ENCODE measurements at regions not wholly inside any gene's neighbourhood (a gene's known extent, or its start where the extent isn't known, plus 50 kb on each side); places are given as distances from the start of the nearest gene placed in this dataset.

DNA sequence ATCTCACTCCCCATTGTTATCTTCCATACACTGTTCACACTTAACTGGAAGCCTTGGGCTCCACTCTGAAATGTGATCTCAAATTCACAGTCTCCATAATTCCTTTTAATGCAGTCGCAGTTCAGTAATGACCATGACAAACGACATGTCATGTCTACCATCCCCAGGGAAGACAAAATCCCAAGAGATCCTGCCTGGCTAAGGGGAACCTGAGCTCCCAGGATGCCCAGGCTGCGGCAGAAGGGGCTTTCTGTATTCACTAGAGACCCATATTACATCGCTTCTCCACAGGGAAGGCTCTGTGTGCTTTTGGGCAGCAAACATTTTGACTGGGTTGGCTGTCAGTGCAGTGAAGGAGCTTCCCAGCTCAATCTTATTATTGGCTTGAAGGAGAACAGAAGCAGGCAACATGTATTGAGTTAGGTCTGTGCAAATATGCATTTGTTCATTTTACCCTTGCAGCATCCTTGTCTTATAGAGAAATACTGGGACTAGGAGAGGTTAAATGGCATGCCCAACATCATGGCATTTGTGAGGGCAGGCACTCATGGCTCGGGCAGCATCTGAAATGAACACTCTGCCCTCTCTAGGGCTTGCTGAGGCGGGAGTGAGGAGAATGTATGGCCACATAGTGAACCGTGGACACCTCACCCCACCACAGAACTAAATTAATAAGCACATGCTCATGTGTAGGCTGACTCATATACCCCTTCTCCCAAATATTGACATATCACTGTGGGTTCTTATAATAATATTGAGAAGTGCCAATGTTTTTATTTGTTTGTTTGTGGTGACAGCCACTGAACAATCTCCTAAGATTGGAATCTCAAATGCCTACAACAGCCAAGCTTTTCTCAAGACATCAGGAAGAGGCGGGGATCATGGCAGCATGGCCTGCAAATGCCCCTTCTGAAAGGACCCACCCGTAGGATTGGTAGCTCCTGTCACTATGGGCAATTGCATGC, 141.6 kb upstream of the FOXB1 start:
- Histone ChIP-seq H3K9me3 (ENCODE audit: low read depth) (no peaks in the 10 kb centered on the region), H3K27me3 (no peaks in the 10 kb centered on the region), H3K4me1 (ENCODE audit: low read depth) (no peaks in the 10 kb centered on the region), H3K36me3 (no peaks in the 10 kb centered on the region), H3K27ac (no peak overlapping the region), H3K4me3 (no peak overlapping the region)
- DNase-seq (ENCODE audit: low read depth in 1 of 2, low spot score in 1 of 2): no peak
- TF ChIP-seq, protein P1, sequence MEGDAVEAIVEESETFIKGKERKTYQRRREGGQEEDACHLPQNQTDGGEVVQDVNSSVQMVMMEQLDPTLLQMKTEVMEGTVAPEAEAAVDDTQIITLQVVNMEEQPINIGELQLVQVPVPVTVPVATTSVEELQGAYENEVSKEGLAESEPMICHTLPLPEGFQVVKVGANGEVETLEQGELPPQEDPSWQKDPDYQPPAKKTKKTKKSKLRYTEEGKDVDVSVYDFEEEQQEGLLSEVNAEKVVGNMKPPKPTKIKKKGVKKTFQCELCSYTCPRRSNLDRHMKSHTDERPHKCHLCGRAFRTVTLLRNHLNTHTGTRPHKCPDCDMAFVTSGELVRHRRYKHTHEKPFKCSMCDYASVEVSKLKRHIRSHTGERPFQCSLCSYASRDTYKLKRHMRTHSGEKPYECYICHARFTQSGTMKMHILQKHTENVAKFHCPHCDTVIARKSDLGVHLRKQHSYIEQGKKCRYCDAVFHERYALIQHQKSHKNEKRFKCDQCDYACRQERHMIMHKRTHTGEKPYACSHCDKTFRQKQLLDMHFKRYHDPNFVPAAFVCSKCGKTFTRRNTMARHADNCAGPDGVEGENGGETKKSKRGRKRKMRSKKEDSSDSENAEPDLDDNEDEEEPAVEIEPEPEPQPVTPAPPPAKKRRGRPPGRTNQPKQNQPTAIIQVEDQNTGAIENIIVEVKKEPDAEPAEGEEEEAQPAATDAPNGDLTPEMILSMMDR (IDR thresholded peaks at IDR 0.05; ENCODE audit: low read depth, low read length): no peak

DNA sequence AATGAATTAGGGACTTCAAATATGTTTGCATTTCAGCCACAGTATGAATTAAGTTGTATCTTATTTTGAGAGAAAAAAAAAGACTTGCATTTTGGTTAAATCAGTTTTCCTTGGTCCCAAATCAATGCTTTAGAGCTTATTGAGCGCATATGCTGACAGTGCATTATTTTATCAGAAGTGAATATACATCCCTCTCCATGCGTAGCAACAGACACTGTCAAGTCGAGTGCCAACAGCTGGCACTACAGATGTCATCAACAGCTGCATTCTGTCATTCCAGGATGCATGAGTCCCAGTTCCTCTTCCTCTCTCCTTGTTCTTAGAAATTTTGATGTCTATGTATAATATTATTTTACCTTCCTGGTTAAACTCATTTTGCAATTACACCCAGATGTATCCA, 156.1 kb upstream of the FOXB1 start:
- no peak for DNase-seq (ENCODE audit: low read depth in 1 of 2, low spot score in 1 of 2)

DNA sequence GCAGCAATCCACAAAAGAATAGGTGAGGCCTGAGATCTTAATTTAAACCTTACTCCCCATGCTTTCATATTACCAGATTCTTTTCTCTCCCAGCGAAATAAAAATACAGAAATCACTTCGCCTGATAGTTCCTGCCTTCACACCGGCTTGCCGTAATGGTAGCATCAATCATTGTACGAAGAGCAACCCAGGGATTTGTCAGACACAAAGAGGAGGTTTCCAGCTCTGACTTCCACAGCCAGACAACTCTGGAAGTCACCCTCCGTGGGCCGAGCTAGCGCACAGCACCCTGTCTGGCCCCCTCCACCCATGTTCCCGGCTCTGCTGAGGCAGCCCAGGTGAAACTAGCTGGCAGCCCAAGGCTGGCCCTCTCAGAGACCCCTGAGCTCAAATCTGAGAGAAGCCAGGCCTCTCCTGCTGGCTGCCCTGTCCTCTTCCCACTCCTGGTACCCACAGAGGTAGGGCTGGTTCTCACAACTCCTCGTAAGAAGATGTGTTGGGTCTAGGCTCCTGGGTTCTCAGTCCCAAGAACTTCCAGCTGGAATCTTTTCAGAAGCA, 156.9 kb upstream of the BNIP2 start:
- Histone ChIP-seq H3K36me3 (no peaks in the 10 kb centered on the region), H3K9me3 (ENCODE audit: low read depth) (no peaks in the 10 kb centered on the region), H3K27me3 (no peaks in the 10 kb centered on the region), H3K4me3 (no peak overlapping the region), H3K4me1 (ENCODE audit: low read depth) (no peaks in the 10 kb centered on the region), H3K27ac (no peak overlapping the region)
- no peak for DNase-seq (ENCODE audit: low read depth in 1 of 2, low spot score in 1 of 2)
- TF ChIP-seq, protein P1 (IDR thresholded peaks at IDR 0.05; ENCODE audit: low read depth, low read length): no peak

More for the DNA sequence above, 156.1 kb upstream of the FOXB1 start:
- TF ChIP-seq, protein P1 (IDR thresholded peaks at IDR 0.05; ENCODE audit: low read depth, low read length): no peak
- Histone ChIP-seq H3K4me1 (ENCODE audit: low read depth) (no peaks in the 10 kb centered on the region), H3K4me3 (no peak overlapping the region), H3K27ac (no peak overlapping the region), H3K27me3 (no peaks in the 10 kb centered on the region), H3K9me3 (ENCODE audit: low read depth) (no peaks in the 10 kb centered on the region), H3K36me3 (no peaks in the 10 kb centered on the region)

DNA sequence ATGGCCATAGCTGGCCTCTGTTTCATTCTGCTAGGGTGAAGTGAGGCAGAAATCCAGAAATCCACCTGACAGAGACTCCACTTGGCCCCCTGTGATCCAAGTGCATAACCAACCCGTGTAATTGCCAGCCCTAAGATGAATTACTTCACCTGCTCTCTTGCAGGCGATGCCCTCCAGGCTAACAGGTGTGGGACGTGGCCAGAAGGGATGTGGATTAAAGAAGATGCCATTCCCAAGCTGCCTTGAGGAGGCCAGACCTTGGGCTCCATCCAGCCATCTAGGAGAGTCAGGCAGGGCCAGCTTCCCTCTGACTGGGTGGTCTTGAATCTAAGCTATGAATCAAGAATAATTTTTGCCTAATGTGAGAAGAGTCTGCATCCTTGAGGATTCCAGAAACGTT, 154.5 kb upstream of the BNIP2 start:
- no peaks in the 10 kb centered on the region for H3K27me3 ChIP-seq
- TF ChIP-seq, protein P1 (IDR thresholded peaks at IDR 0.05; ENCODE audit: low read depth, low read length): no peak
- no peak overlapping the region for H3K4me3 ChIP-seq
- no peaks in the 10 kb centered on the region for H3K4me1 ChIP-seq (ENCODE audit: low read depth)
- no peaks in the 10 kb centered on the region for H3K9me3 ChIP-seq (ENCODE audit: low read depth)
- no peaks in the 10 kb centered on the region for H3K36me3 ChIP-seq
- no peak overlapping the region for H3K27ac ChIP-seq
- DNase-seq (ENCODE audit: low read depth in 1 of 2, low spot score in 1 of 2): no peak

DNA sequence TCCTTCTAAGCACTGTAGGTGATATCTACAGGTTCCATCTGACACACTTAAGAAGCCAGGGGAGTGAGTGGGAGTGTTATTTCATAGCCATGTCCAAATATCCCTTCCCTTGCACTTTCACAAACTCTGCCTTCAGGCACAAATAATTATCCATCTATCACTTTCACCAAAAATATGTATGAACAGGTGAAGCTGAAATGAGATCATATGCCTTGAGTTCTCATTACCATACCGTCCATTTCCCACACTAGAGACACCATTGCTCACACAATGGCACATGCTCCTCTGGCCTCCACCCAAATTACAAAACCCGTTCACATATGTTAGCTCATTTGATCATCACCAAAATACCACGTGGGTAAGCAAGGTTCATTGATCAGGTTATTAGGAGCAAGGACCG, 151.9 kb upstream of the BNIP2 start:
- no peak for DNase-seq (ENCODE audit: low read depth in 1 of 2, low spot score in 1 of 2)
- no peaks in the 10 kb centered on the region for H3K4me1 ChIP-seq (ENCODE audit: low read depth)

More for the DNA sequence above, 151.9 kb upstream of the BNIP2 start:
- TF ChIP-seq, protein P1 (IDR thresholded peaks at IDR 0.05; ENCODE audit: low read depth, low read length): no peak
- Histone ChIP-seq H3K9me3 (ENCODE audit: low read depth) (no peaks in the 10 kb centered on the region), H3K27ac (no peak overlapping the region), H3K27me3 (no peaks in the 10 kb centered on the region), H3K36me3 (no peaks in the 10 kb centered on the region), H3K4me3 (no peak overlapping the region)

Data from cardiac muscle cell (in vitro differentiated cells and primary cell).